DOHH2 (cell line): ENCODE measurements at regions not wholly inside any gene's neighbourhood (a gene's known extent, or its start where the extent isn't known, plus 50 kb on each side); places are given as distances from the start of the nearest gene placed in this dataset.

ENCODE experiments used
- H3F3A ChIP-seq: fragments of 200-600 bp; sonication (generic), shearing (Covaris generic); 2 replicates; pipeline ENCODE4 v1.6.0; 2016; ENCODE audit warnings: antibody characterized with exemption, mild to moderate bottlenecking; ENCODE audit not compliant: control insufficient read depth, insufficient read depth
- H3K27ac ChIP-seq: fragments of 200-600 bp; sonication (generic); 2 replicates; pipeline ENCODE4 v1.5.1; 2014; ENCODE audit warnings: low read depth, mild to moderate bottlenecking, low read length, moderate library complexity
- H3K27me3 ChIP-seq: fragments of 200-600 bp; sonication (generic); 2 replicates; pipeline ENCODE4 v1.6.1; 2014; ENCODE audit warnings: mild to moderate bottlenecking, low read length, mixed read lengths; ENCODE audit not compliant: control insufficient read depth
- H3K36me3 ChIP-seq: fragments of 200-600 bp; sonication (generic); 2 replicates; pipeline ENCODE4 v1.6.1; 2014; ENCODE audit warnings: mild to moderate bottlenecking, low read length, moderate library complexity, mixed read lengths; ENCODE audit not compliant: control insufficient read depth
- H3K4me1 ChIP-seq: fragments of 200-600 bp; sonication (generic); 2 replicates; pipeline ENCODE4 v1.6.1; 2014; ENCODE audit warnings: mild to moderate bottlenecking, low read length, mixed read lengths; ENCODE audit not compliant: control insufficient read depth
- H3K4me2 ChIP-seq: fragments of 200-600 bp; sonication (generic); 2 replicates; pipeline ENCODE4 v1.6.0; 2014; ENCODE audit warnings: mild to moderate bottlenecking, low read length, moderate library complexity
- H3K4me3 ChIP-seq: fragments of 200-600 bp; sonication (generic); 2 replicates; pipeline ENCODE4 v1.5.1; 2014; ENCODE audit warnings: mild to moderate bottlenecking, low read length, mixed read lengths
- H3K79me2 ChIP-seq: fragments of 200-600 bp; sonication (generic); 2 replicates; pipeline ENCODE4 v1.6.1; 2014; ENCODE audit warnings: mild to moderate bottlenecking, low read length, mixed read lengths; ENCODE audit not compliant: control insufficient read depth
- H3K9me2 ChIP-seq: fragments of 200-600 bp; sonication (generic); replicated peaks from 2 replicates; pipeline ENCODE4 v1.6.1; 2014; ENCODE audit warnings: mild to moderate bottlenecking, low read length, mixed read lengths; ENCODE audit not compliant: control insufficient read depth
- H3K9me3 ChIP-seq: fragments of 200-600 bp; sonication (generic); 2 replicates; pipeline ENCODE4 v1.6.1; 2014; ENCODE audit warnings: antibody characterized with exemption, low read length, mixed read lengths; ENCODE audit not compliant: control insufficient read depth, insufficient read depth
- H4K20me1 ChIP-seq: fragments of 200-600 bp; sonication (generic); 2 replicates; pipeline ENCODE4 v1.6.0; 2014; ENCODE audit warnings: low read depth, mild to moderate bottlenecking, antibody characterized with exemption, low read length, moderate library complexity; ENCODE audit not compliant: control insufficient read depth, insufficient read depth
- CTCF ChIP-seq: fragments of 200-600 bp; sonication (generic); IDR thresholded peaks from one replicate; pipeline ENCODE4 v1.5.1; 2014; ENCODE audit warnings: antibody characterized with exemption, mild to moderate bottlenecking, low read depth, low read length; ENCODE audit not compliant: poor library complexity, severe bottlenecking
- EZH2phosphoT487 ChIP-seq: fragments of 200-600 bp; sonication (generic); IDR thresholded peaks from 2 replicates; pipeline ENCODE4 v1.6.1; 2017; ENCODE audit warnings: borderline replicate concordance, mild to moderate bottlenecking, antibody characterized with exemption, low read length, moderate library complexity, mixed read lengths

GRCh38 chr7:116356333-116356965 lies 143.1 kb upstream of the CAV2 start:
- Histone ChIP-seq H3K9me2 (no peaks in the 10 kb centered on the region), H3K4me1 (no peaks in the 10 kb centered on the region), H3K36me3 (no peaks in the 10 kb centered on the region), H3F3A (no peaks in the 10 kb centered on the region), H3K27ac (no peak overlapping the region), H3K4me3 (no peak overlapping the region), H3K4me2 (no peak overlapping the region), H3K9me3 (no peaks in the 10 kb centered on the region), H3K79me2 (no peaks in the 10 kb centered on the region), H3K27me3 (peaks cover 6% of the 10 kb centered on the region; the same call in 1 of the 2 replicates), H4K20me1 (no peaks in the 10 kb centered on the region)
- TF ChIP-seq EZH2phosphoT487 (no peak), CTCF (no peak)

GRCh38 chr7:116356979-116357378 lies 142.6 kb upstream of the CAV2 start:
- Histone ChIP-seq H3F3A (no peaks in the 10 kb centered on the region), H3K27me3 (peaks cover 6% of the 10 kb centered on the region; the same call in 1 of the 2 replicates), H3K4me2 (no peak overlapping the region), H3K27ac (no peak overlapping the region), H3K9me3 (no peaks in the 10 kb centered on the region), H4K20me1 (no peaks in the 10 kb centered on the region), H3K4me3 (no peak overlapping the region), H3K9me2 (no peaks in the 10 kb centered on the region), H3K4me1 (no peaks in the 10 kb centered on the region), H3K79me2 (no peaks in the 10 kb centered on the region), H3K36me3 (no peaks in the 10 kb centered on the region)
- TF ChIP-seq CTCF (no peak), EZH2phosphoT487 (no peak)

DNA sequence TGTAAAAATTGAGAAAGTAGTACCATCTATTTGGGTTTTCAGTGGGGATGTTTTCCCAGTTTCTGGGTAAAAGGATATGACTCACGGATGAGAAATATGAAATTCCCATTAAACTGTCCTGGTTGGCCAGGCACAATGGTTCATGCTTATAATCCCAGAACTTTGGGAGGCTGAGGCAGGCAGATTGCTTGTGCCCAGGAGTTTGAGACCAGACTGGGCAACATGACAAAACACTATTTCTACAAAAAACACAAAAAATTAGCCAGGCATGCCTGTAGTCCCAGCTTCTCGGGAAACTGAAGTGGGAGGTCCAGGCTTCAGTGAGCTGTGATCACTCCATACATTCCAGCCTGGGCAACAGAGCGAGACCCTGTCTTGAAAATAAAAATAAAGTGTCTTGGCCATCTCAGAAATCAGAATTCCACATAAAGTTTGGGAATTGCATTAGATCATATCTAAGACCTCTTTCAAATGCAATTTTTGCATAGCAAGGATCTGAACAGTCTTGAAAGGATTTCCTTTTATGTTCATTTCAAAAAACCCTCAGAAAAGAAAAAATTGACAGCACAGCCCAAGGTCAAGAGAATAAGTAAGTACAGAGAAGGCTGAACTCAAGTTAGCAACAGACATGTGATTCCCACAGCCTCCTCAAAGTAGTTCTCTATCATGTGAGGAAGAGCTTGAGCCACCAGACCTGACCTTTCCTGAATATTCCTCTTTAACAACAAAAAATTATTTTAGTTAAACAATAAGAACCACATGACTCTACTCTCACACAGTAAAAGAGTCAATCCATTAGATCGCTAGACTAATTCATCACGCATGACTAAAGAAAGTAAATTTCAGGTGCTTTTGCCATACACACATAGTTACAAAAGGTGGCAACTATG lies 141.5 kb upstream of the CAV2 start:
- H3K79me2 ChIP-seq = no peaks in the 10 kb centered on the region
- H3F3A ChIP-seq = no peaks in the 10 kb centered on the region
- no peaks in the 10 kb centered on the region for H3K9me2 ChIP-seq
- peaks cover 6% of the 10 kb centered on the region; the same call in 1 of the 2 replicates for H3K27me3 ChIP-seq
- H3K27ac ChIP-seq = no peak overlapping the region
- no peaks in the 10 kb centered on the region for H3K36me3 ChIP-seq
- H3K4me1 ChIP-seq = no peaks in the 10 kb centered on the region
- H3K9me3 ChIP-seq = no peaks in the 10 kb centered on the region
- TF ChIP-seq EZH2phosphoT487 (no peak), CTCF (no peak)
- no peak overlapping the region for H3K4me2 ChIP-seq
- no peaks in the 10 kb centered on the region for H4K20me1 ChIP-seq
- no peak overlapping the region for H3K4me3 ChIP-seq
